ENCODE measurements at regions not wholly inside any gene's neighbourhood (a gene's known extent, or its start where the extent isn't known, plus 50 kb on each side); places are given as distances from the start of the nearest gene placed in this dataset.

- no peak for DNase-seq (ENCODE audit: low read depth in 2 of 2)
These were observed 109.6 kb upstream of the MOCS2 start for GRCh38 chr5:53219174-53219573.

- DNase-seq (ENCODE audit: low read depth in 2 of 2): no peak
These were observed 110.1 kb upstream of the MOCS2 start for GRCh38 chr5:53219610-53220009.

- DNase-seq (ENCODE audit: low read depth in 2 of 2): no peak
These were observed 124.3 kb upstream of the MOCS2 start for GRCh38 chr5:53233645-53234405.

- no peak for DNase-seq (ENCODE audit: low read depth in 2 of 2)
These were observed 127.1 kb upstream of the MOCS2 start for GRCh38 chr5:53236683-53237082.

- DNase-seq (ENCODE audit: low read depth in 2 of 2): no peak
These were observed 128.3 kb upstream of the MOCS2 start for GRCh38 chr5:53237876-53238275.

GRCh38 chr5:53239301-53239990 is 129.9 kb upstream of the MOCS2 start:
- DNase-seq (ENCODE audit: low read depth in 2 of 2): no peak

GRCh38 chr5:53240661-53241060 is 131.1 kb upstream of the MOCS2 start:
- DNase-seq (ENCODE audit: low read depth in 2 of 2): no peak

GRCh38 chr5:53241572-53241971 is 132.0 kb upstream of the MOCS2 start:
- DNase-seq (ENCODE audit: low read depth in 2 of 2): no peak

GRCh38 chr5:53243403-53243802 is 133.8 kb upstream of the MOCS2 start:
- no peak for DNase-seq (ENCODE audit: low read depth in 2 of 2)

GRCh38 chr5:53246042-53246836 is 136.7 kb upstream of the MOCS2 start:
- DNase-seq (ENCODE audit: low read depth in 2 of 2): no peak

- no peak for DNase-seq (ENCODE audit: low read depth in 2 of 2)
These were observed 140.1 kb upstream of the MOCS2 start for GRCh38 chr5:53249529-53250200.

GRCh38 chr5:53250201-53250550 is 140.6 kb upstream of the MOCS2 start:
- DNase-seq (ENCODE audit: low read depth in 2 of 2): no peak

GRCh38 chr5:53253421-53253871 is 143.9 kb upstream of the MOCS2 start:
- no peak for DNase-seq (ENCODE audit: low read depth in 2 of 2)

- DNase-seq (ENCODE audit: low read depth in 2 of 2): no peak
These were observed 147.2 kb upstream of the MOCS2 start for GRCh38 chr5:53256746-53257145.

- no peak for DNase-seq (ENCODE audit: low read depth in 2 of 2)
These were observed 148.3 kb upstream of the MOCS2 start for GRCh38 chr5:53257806-53258373.

GRCh38 chr5:53259176-53259575 is 149.6 kb upstream of the MOCS2 start:
- no peak for DNase-seq (ENCODE audit: low read depth in 2 of 2)

- DNase-seq (ENCODE audit: low read depth in 2 of 2): no peak
These were observed 150.9 kb upstream of the MOCS2 start for GRCh38 chr5:53260446-53260845.

- no peak for DNase-seq (ENCODE audit: low read depth in 2 of 2)
These were observed 151.7 kb upstream of the MOCS2 start for GRCh38 chr5:53261245-53261644.

GRCh38 chr5:53262348-53262970 is 152.9 kb upstream of the MOCS2 start:
- no peak for DNase-seq (ENCODE audit: low read depth in 2 of 2)

GRCh38 chr5:53263151-53263550 is 153.6 kb upstream of the MOCS2 start:
- no peak for DNase-seq (ENCODE audit: low read depth in 2 of 2)

GRCh38 chr5:53265043-53265442 is 155.5 kb upstream of the MOCS2 start:
- DNase-seq (ENCODE audit: low read depth in 2 of 2): no peak
